Thyroid gland (tissue), 4 donors: ENCODE measurements at regions not wholly inside any gene's neighbourhood (a gene's known extent, or its start where the extent isn't known, plus 50 kb on each side); places are given as distances from the start of the nearest gene placed in this dataset.

Source experiments
- CTCF ChIP-seq, 6 experiments: fragments of 200-600 bp in 3 of 6; fragments of 450-650 bp in 3 of 6; sonication (generic) in 3 of 6; IDR thresholded peaks; one replicate each; pipeline ENCODE4 v1.5.1; 2016 to 2019; ENCODE audit warnings: antibody characterized with exemption in 6 of 6, mild to moderate bottlenecking in 2 of 6, inconsistent platforms in 1 of 6, moderate library complexity in 1 of 6
- POLR2A ChIP-seq, 2 donors: fragments of 450-650 bp; IDR thresholded peaks; one replicate each; pipeline ENCODE4 v1.6.1; 2017; ENCODE audit warnings: antibody characterized with exemption in 2 of 2, mild to moderate bottlenecking in 2 of 2, moderate library complexity in 1 of 2

DNA sequence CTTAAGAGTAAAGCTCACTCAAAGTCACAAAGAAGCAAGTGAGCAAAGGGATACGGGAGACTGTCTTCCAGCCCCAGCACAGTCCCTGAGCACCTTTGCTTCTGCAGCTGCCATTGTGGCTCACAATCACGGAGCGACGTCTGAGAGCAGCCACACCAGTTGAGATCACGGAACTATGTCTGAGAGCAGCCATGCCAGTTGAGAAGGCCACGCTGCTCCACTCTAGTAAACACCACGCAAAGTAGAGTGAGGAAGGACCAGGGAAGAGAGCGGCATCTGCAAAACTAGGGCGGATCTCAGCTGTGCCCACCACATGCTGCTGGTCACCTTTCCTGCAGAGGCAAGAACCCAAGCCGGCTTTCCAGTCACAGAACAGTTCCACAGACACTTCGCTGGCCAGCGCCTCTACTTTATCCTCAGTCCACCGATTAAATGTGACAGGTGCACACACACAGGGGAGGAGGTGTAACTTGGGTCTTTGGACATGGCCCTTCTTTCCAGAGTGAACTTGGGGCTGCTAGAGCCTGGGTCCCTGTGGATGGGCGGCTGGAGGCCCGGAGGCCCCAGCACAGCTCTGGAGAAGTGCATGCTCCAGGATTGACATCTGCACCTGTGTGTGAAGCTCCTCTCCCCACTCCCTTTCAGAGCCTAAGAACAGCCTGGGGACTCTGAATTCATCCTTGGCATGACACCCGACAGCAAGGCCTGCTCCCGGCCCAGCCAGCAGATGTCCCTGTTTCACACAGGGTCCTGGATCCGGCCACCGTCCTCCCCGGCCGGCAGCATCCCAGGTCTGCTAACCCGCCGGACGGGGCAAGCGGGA is 324.9 kb upstream of the IRX4 start:
- peak in 1 of 6 experiments; percentile 23 for TF ChIP-seq CTCF (IDR thresholded peaks at IDR 0.05)
- no peak for TF ChIP-seq POLR2A (IDR thresholded peaks at IDR 0.05)
